H9 (cell line): ENCODE measurements at regions not wholly inside any gene's neighbourhood (a gene's known extent, or its start where the extent isn't known, plus 50 kb on each side); places are given as distances from the start of the nearest gene placed in this dataset.

Source experiments
- DNase-seq: peaks from one replicate; pipeline ENCODE4 v3.0.0-alpha.2; 2017
- H2AFZ ChIP-seq: one replicate; pipeline ENCODE4 v1.6.1; 2013; ENCODE audit warnings: mild to moderate bottlenecking, low read length, control low read depth, moderate library complexity
- H2AK5ac ChIP-seq: 2 replicates; pipeline ENCODE4 v1.6.1; 2013; ENCODE audit warnings: low read length, control low read depth, mixed read lengths; ENCODE audit not compliant: insufficient read length
- H2BK120ac ChIP-seq: one replicate; pipeline ENCODE4 v1.6.1; 2013; ENCODE audit warnings: low read depth, mild to moderate bottlenecking, low read length, control low read depth, inconsistent platforms; ENCODE audit not compliant: poor library complexity, severe bottlenecking
- H2BK12ac ChIP-seq: 2 replicates; pipeline ENCODE4 v1.6.1; 2013; ENCODE audit warnings: low read length, control low read depth, mixed read lengths, low read depth; ENCODE audit not compliant: insufficient read length
- H2BK15ac ChIP-seq: 2 replicates; pipeline ENCODE4 v1.6.1; 2013; ENCODE audit warnings: low read depth, low read length, control low read depth
- H2BK20ac ChIP-seq: one replicate; pipeline ENCODE4 v1.6.1; 2013; ENCODE audit warnings: low read depth, mild to moderate bottlenecking, low read length, control low read depth, inconsistent platforms; ENCODE audit not compliant: poor library complexity, severe bottlenecking
- H2BK5ac ChIP-seq: 2 replicates; pipeline ENCODE4 v1.6.1; 2013; ENCODE audit warnings: low read length, control low read depth, mixed read lengths; ENCODE audit not compliant: insufficient read length
- H3K14ac ChIP-seq: 2 replicates; pipeline ENCODE4 v1.6.1; 2013; ENCODE audit warnings: low read length, control low read depth; ENCODE audit not compliant: insufficient read depth
- H3K18ac ChIP-seq: 2 replicates; pipeline ENCODE4 v1.6.1; 2013; ENCODE audit warnings: low read depth, mild to moderate bottlenecking, mixed read lengths, low read length, control low read depth; ENCODE audit not compliant: insufficient read length
- H3K23ac ChIP-seq: 2 replicates; pipeline ENCODE4 v1.6.1; 2013; ENCODE audit warnings: low read length, control low read depth, mixed read lengths, low read depth; ENCODE audit not compliant: insufficient read length
- H3K23me2 ChIP-seq: 2 replicates; pipeline ENCODE4 v1.6.1; 2013; ENCODE audit warnings: low read depth, mild to moderate bottlenecking, mixed read lengths, low read length, control low read depth; ENCODE audit not compliant: insufficient read length, poor library complexity, severe bottlenecking
- H3K27ac ChIP-seq: 2 replicates; pipeline ENCODE4 v1.5.1; 2013; ENCODE audit warnings: low read length, control low read depth, mixed read lengths, low read depth; ENCODE audit not compliant: insufficient read length
- H3K27me3 ChIP-seq: 2 replicates; pipeline ENCODE4 v1.6.1; 2013; ENCODE audit warnings: low read length, control low read depth, inconsistent platforms; ENCODE audit not compliant: insufficient read depth
- H3K4ac ChIP-seq: 2 replicates; pipeline ENCODE4 v1.6.1; 2013; ENCODE audit warnings: low read depth, mild to moderate bottlenecking, control low read depth, inconsistent platforms, low read length, moderate library complexity
- H3K4me1 ChIP-seq: 2 replicates; pipeline ENCODE4 v1.6.1; 2013; ENCODE audit warnings: low read length, control low read depth, inconsistent platforms; ENCODE audit not compliant: insufficient read depth
- H3K4me2 ChIP-seq: 2 replicates; pipeline ENCODE4 v1.6.1; 2013; ENCODE audit warnings: low read length, control low read depth, mixed read lengths; ENCODE audit not compliant: insufficient read length, insufficient read depth
- H3K56ac ChIP-seq: 2 replicates; pipeline ENCODE4 v1.6.1; 2013; ENCODE audit warnings: low read depth, mild to moderate bottlenecking, mixed read lengths, low read length, control low read depth; ENCODE audit not compliant: insufficient read length
- H3K79me1 ChIP-seq: 2 replicates; pipeline ENCODE4 v1.6.1; 2013; ENCODE audit warnings: low read depth, mild to moderate bottlenecking, moderate library complexity, low read length, control low read depth, inconsistent platforms; ENCODE audit not compliant: insufficient read depth, poor library complexity, severe bottlenecking
- H3K79me2 ChIP-seq: 2 replicates; pipeline ENCODE4 v1.6.1; 2013; ENCODE audit warnings: low read length, control low read depth, inconsistent platforms; ENCODE audit not compliant: insufficient read depth
- H3K9ac ChIP-seq: 2 replicates; pipeline ENCODE4 v1.6.1; 2013; ENCODE audit warnings: low read length, control low read depth, mixed read lengths; ENCODE audit not compliant: insufficient read length; ENCODE audit errors: extremely low read depth
- H3K9me3 ChIP-seq: one replicate; pipeline ENCODE4 v1.6.1; 2013; ENCODE audit warnings: low read depth, low read length, inconsistent platforms; ENCODE audit not compliant: control insufficient read depth
- H3T11ph ChIP-seq: one replicate; pipeline ENCODE4 v1.6.1; 2013; ENCODE audit warnings: mild to moderate bottlenecking, low read length, control low read depth, inconsistent platforms
- H4K20me1 ChIP-seq: one replicate; pipeline ENCODE4 v1.6.1; 2013; ENCODE audit not compliant: control insufficient read depth, insufficient read length, insufficient read depth
- H4K5ac ChIP-seq: 2 replicates; pipeline ENCODE4 v1.6.1; 2013; ENCODE audit warnings: low read depth, mild to moderate bottlenecking, mixed read lengths, low read length, control low read depth; ENCODE audit not compliant: insufficient read length
- H4K8ac ChIP-seq: replicated peaks from 2 replicates; pipeline ENCODE4 v1.6.1; 2013; ENCODE audit warnings: low read length, control low read depth, mixed read lengths, low read depth; ENCODE audit not compliant: insufficient read length
- H4K91ac ChIP-seq: 2 replicates; pipeline ENCODE4 v1.6.1; 2013; ENCODE audit warnings: low read depth, mild to moderate bottlenecking, moderate library complexity, mixed read lengths, low read length, control low read depth; ENCODE audit not compliant: insufficient read length
- H3K27ac Mint-ChIP-seq, 3 experiments: 2 replicates in 2 of 3; 3 replicates in 1 of 3; pipeline ENCODE4 v1.8.0; 2020 to 2021; ENCODE audit warnings: mixed read lengths in 3 of 3, mild to moderate bottlenecking in 1 of 3, moderate library complexity in 1 of 3
- H3K27me3 Mint-ChIP-seq: 2 replicates; pipeline ENCODE4 v1.8.0; 2021; ENCODE audit warnings: low read depth, mild to moderate bottlenecking, moderate library complexity, mixed read lengths
- H3K36me3 Mint-ChIP-seq, 3 experiments: 2 replicates in 2 of 3; 3 replicates in 1 of 3; pipeline ENCODE4 v1.8.0; 2020 to 2021; ENCODE audit warnings: low read depth in 3 of 3, mixed read lengths in 3 of 3; ENCODE audit not compliant: insufficient read depth in 1 of 3
- H3K4me1 Mint-ChIP-seq, 2 experiments: 2 replicates each; pipeline ENCODE4 v1.8.0; 2020; ENCODE audit warnings: mixed read lengths in 2 of 2
- H3K4me3 Mint-ChIP-seq, 2 experiments: 2 replicates in 1 of 2; 3 replicates in 1 of 2; pipeline ENCODE4 v1.8.0; 2020 to 2021; ENCODE audit warnings: mild to moderate bottlenecking in 2 of 2, mixed read lengths in 2 of 2, moderate library complexity in 1 of 2
- H3K9me3 Mint-ChIP-seq, 2 experiments: 2 replicates in 1 of 2; 3 replicates in 1 of 2; pipeline ENCODE4 v1.8.0; 2020; ENCODE audit warnings: mild to moderate bottlenecking in 2 of 2, mixed read lengths in 2 of 2, moderate library complexity in 1 of 2
- CTCF ChIP-seq: fragments of 200-600 bp; sonication (generic); conservative IDR thresholded peaks from 3 replicates; pipeline ENCODE4 v1.8.0; 2021; ENCODE audit warnings: antibody characterized with exemption, mild to moderate bottlenecking
- WGBS: extraction: QIAGEN DNeasy Blood & Tissue Kit; methylation state at CpG from one replicate; pipeline ENCODE4 v1.1.7; 2013; ENCODE audit warnings: missing lambda C conversion rate, low lambda C conversion rate, mixed read lengths; ENCODE audit not compliant: insufficient read length; ENCODE audit errors: extremely low coverage; 5-methylcytosine and 5-hydroxymethylcytosine counted together

- no peak overlapping the region for H3K9ac ChIP-seq
- no peak overlapping the region for H3K4me3 Mint-ChIP-seq
- TF ChIP-seq CTCF: no peak
Measured at GRCh38 chr6:62764841-62765240, 446.4 kb upstream of the FKBP1C start.

More at GRCh38 chr6:62764841-62765240, 446.4 kb upstream of the FKBP1C start:
- Histone ChIP-seq H3K23me2 (no peaks in the 10 kb centered on the region), H3K56ac (no peak overlapping the region), H2AK5ac (no peak overlapping the region), H3K79me2 (no peaks in the 10 kb centered on the region), H4K20me1 (no peaks in the 10 kb centered on the region), H3K79me1 (no peaks in the 10 kb centered on the region), H2BK120ac (no peak overlapping the region), H3T11ph (no peak overlapping the region), H3K23ac (no peak overlapping the region), H3K4me2 (no peak overlapping the region), H3K27ac (no peak overlapping the region), H2BK5ac (no peak overlapping the region), H3K4me1 (no peaks in the 10 kb centered on the region; the same call in 1 of the 2 replicates), H4K5ac (no peak overlapping the region), H2BK20ac (no peak overlapping the region), H2BK15ac (no peak overlapping the region), H2BK12ac (no peak overlapping the region), H3K14ac (no peak overlapping the region), H2AFZ (no peak overlapping the region), H3K9me3 (no peaks in the 10 kb centered on the region), H3K4ac (no peak overlapping the region), H3K18ac (no peak overlapping the region), H3K27me3 (no peaks in the 10 kb centered on the region), H4K8ac (no peak overlapping the region), H4K91ac (no peak overlapping the region)
- no CpG with 5 or more reads among the region's 3 CpGs for whole genome bisulfite sequencing
- no peak for DNase-seq
- no peaks in the 10 kb centered on the region; a peak in 1 of 7 replicates for H3K36me3 Mint-ChIP-seq
- no peaks in the 10 kb centered on the region for H3K27me3 Mint-ChIP-seq
- peaks cover 12 to 13% of the 10 kb centered on the region in 2 experiments for H3K4me1 Mint-ChIP-seq
- H3K9me3 Mint-ChIP-seq: no peaks in the 10 kb centered on the region
- no peak overlapping the region for H3K27ac Mint-ChIP-seq
